HEK293 (cell line): ENCODE measurements at regions not wholly inside any gene's neighbourhood (a gene's known extent, or its start where the extent isn't known, plus 50 kb on each side); places are given as distances from the start of the nearest gene placed in this dataset.

Experiments used
- CTCF ChIA-PET: fragments of 350-600 bp; formaldehyde crosslinking; extraction: SDS; loops from one replicate; lab custom pipeline; 2021; ENCODE audit warnings: antibody characterized with exemption; lab: Yijun Ruan, JAX
- POLR2A ChIA-PET: fragments of 300-600 bp; formaldehyde crosslinking; extraction: SDS; loops from one replicate; lab custom pipeline; 2020; ENCODE audit warnings: antibody characterized with exemption, inconsistent platforms; lab: Yijun Ruan, JAX
- H3K27ac ChIP-seq: fragments of 200-500 bp; sonication (Bioruptor generic); 2 replicates; pipeline ENCODE4 v1.5.1; 2014; ENCODE audit warnings: low read depth, low read length, control low read depth, inconsistent platforms; ENCODE audit errors: extremely low read depth
- H3K36me3 ChIP-seq, 2 experiments: fragments of 200-500 bp in 1 of 2; sonication (Bioruptor generic) in 1 of 2; 1 replicate in 1 of 2; 2 replicates in 1 of 2; pipeline ENCODE4 v1.5.1; 2014 to 2017; ENCODE audit warnings: inconsistent platforms in 2 of 2, low read length in 2 of 2; ENCODE audit not compliant: control insufficient read depth in 2 of 2, insufficient read depth in 1 of 2
- H3K4me1 ChIP-seq: fragments of 200-500 bp; sonication (Bioruptor generic); 2 replicates; pipeline ENCODE4 v1.5.1; 2014; ENCODE audit warnings: mild to moderate bottlenecking, low read length, inconsistent platforms; ENCODE audit not compliant: control insufficient read depth, insufficient read depth
- H3K4me3 ChIP-seq: 2 replicates; pipeline ENCODE4 v1.5.1; 2011; ENCODE audit warnings: low read depth, mild to moderate bottlenecking, control low read depth, low read length, moderate library complexity
- H3K9me3 ChIP-seq: fragments of 200-500 bp; sonication (Bioruptor generic); 2 replicates; pipeline ENCODE4 v1.5.1; 2014; ENCODE audit warnings: low read depth, low read length, inconsistent platforms; ENCODE audit not compliant: control insufficient read depth, insufficient read depth
- BCL11B ChIP-seq: fragments of 450-650 bp; formaldehyde crosslinking; IDR thresholded peaks from 2 replicates; pipeline ENCODE4 v1.5.1; 2016; ENCODE audit warnings: low read depth, missing biosample characterization, missing genetic modification characterization
- EGR2 ChIP-seq: fragments of 450-650 bp; formaldehyde crosslinking; IDR thresholded peaks from 2 replicates; pipeline ENCODE4 v1.5.1; 2016; ENCODE audit warnings: low read depth, missing biosample characterization, missing genetic modification characterization
- GLI2 ChIP-seq: fragments of 450-650 bp; formaldehyde crosslinking; IDR thresholded peaks from 2 replicates; pipeline ENCODE4; 2017; ENCODE audit warnings: missing biosample characterization, missing genetic modification characterization, low read depth, borderline replicate concordance
- HIC1 ChIP-seq: fragments of 450-650 bp; formaldehyde crosslinking; IDR thresholded peaks from 2 replicates; pipeline ENCODE4 v1.5.1; 2016; ENCODE audit warnings: missing biosample characterization, missing genetic modification characterization
- KLF10 ChIP-seq: fragments of 450-650 bp; IDR thresholded peaks from 2 replicates; pipeline ENCODE4 v1.5.1; 2018; ENCODE audit warnings: missing biosample characterization, mild to moderate bottlenecking, missing genetic modification characterization
- MEIS1 ChIP-seq: sonication (generic); formaldehyde crosslinking; IDR thresholded peaks from 2 replicates; pipeline ENCODE4 v1.8.1; 2022; ENCODE audit warnings: missing genetic modification reagents, mild to moderate bottlenecking, borderline replicate concordance
- OVOL3 ChIP-seq: fragments of 450-650 bp; formaldehyde crosslinking; IDR thresholded peaks from 2 replicates; pipeline ENCODE4 v1.5.1; 2016; ENCODE audit warnings: missing biosample characterization, missing genetic modification characterization
- PRDM1 ChIP-seq: fragments of 450-650 bp; formaldehyde crosslinking; IDR thresholded peaks from 2 replicates; pipeline ENCODE4; 2016; ENCODE audit warnings: missing biosample characterization, missing genetic modification characterization
- PRDM6 ChIP-seq: fragments of 450-650 bp; formaldehyde crosslinking; IDR thresholded peaks from 2 replicates; pipeline ENCODE4 v1.5.1; 2017; ENCODE audit warnings: missing biosample characterization, missing genetic modification characterization
- TRIM28 ChIP-seq: IDR thresholded peaks from 2 replicates; pipeline ENCODE4 v1.6.1; 2011; ENCODE audit warnings: low read length, control low read depth, borderline replicate concordance
- ZBTB20 ChIP-seq: fragments of 450-650 bp; formaldehyde crosslinking; IDR thresholded peaks from 2 replicates; pipeline ENCODE4 v1.5.1; 2016; ENCODE audit warnings: missing biosample characterization, missing genetic modification characterization
- ZBTB48 ChIP-seq: fragments of 450-650 bp; formaldehyde crosslinking; IDR thresholded peaks from 2 replicates; pipeline ENCODE4 v1.5.1; 2016; ENCODE audit warnings: missing biosample characterization, missing genetic modification characterization
- ZBTB8A ChIP-seq: fragments of 450-650 bp; formaldehyde crosslinking; IDR thresholded peaks from 2 replicates; pipeline ENCODE4 v1.5.1; 2016; ENCODE audit warnings: missing biosample characterization, missing genetic modification characterization
- ZFHX2 ChIP-seq: fragments of 450-650 bp; formaldehyde crosslinking; conservative IDR thresholded peaks from 2 replicates; pipeline ENCODE4 v1.5.1; 2016; ENCODE audit warnings: missing biosample characterization, missing genetic modification characterization
- ZIC2 ChIP-seq: fragments of 450-650 bp; formaldehyde crosslinking; IDR thresholded peaks from 2 replicates; pipeline ENCODE4 v1.5.1; 2016; ENCODE audit warnings: missing biosample characterization, missing genetic modification characterization
- ZNF133 ChIP-seq: fragments of 450-650 bp; formaldehyde crosslinking; IDR thresholded peaks from 2 replicates; pipeline ENCODE4 v1.5.1; 2016; ENCODE audit warnings: missing biosample characterization, missing genetic modification characterization
- ZNF24 ChIP-seq: fragments of 450-650 bp; formaldehyde crosslinking; IDR thresholded peaks from 2 replicates; pipeline ENCODE4 v1.5.1; 2016; ENCODE audit warnings: missing biosample characterization, missing genetic modification characterization
- ZNF280D ChIP-seq: fragments of 450-650 bp; formaldehyde crosslinking; IDR thresholded peaks from 2 replicates; pipeline ENCODE4 v1.5.1; 2016; ENCODE audit warnings: missing biosample characterization, missing genetic modification characterization
- ZNF324 ChIP-seq: fragments of 450-650 bp; formaldehyde crosslinking; IDR thresholded peaks from 2 replicates; pipeline ENCODE4 v1.5.1; 2016; ENCODE audit warnings: missing biosample characterization, missing genetic modification characterization
- ZNF423 ChIP-seq: fragments of 450-650 bp; formaldehyde crosslinking; IDR thresholded peaks from 2 replicates; pipeline ENCODE4 v1.5.1; 2016; ENCODE audit warnings: missing biosample characterization, missing genetic modification characterization
- ZNF433 ChIP-seq: fragments of 450-650 bp; formaldehyde crosslinking; IDR thresholded peaks from 2 replicates; pipeline ENCODE4 v1.5.1; 2016; ENCODE audit warnings: missing biosample characterization, missing genetic modification characterization, low read depth
- ZNF521 ChIP-seq: fragments of 450-650 bp; formaldehyde crosslinking; IDR thresholded peaks from 2 replicates; pipeline ENCODE4 v1.5.1; 2017; ENCODE audit warnings: missing biosample characterization, mild to moderate bottlenecking, missing genetic modification characterization
- ZNF654 ChIP-seq: fragments of 450-650 bp; formaldehyde crosslinking; IDR thresholded peaks from 2 replicates; pipeline ENCODE4 v1.5.1; 2016; ENCODE audit warnings: low read depth, missing biosample characterization, missing genetic modification characterization
- ZNF707 ChIP-seq: fragments of 450-650 bp; formaldehyde crosslinking; IDR thresholded peaks from 2 replicates; pipeline ENCODE4 v1.5.1; 2016; ENCODE audit warnings: missing biosample characterization, missing genetic modification characterization
- ZNF785 ChIP-seq: fragments of 450-650 bp; formaldehyde crosslinking; IDR thresholded peaks from 2 replicates; pipeline ENCODE4 v1.5.1; 2016; ENCODE audit warnings: missing biosample characterization, missing genetic modification characterization
- ZNF791 ChIP-seq: fragments of 450-650 bp; formaldehyde crosslinking; IDR thresholded peaks from 2 replicates; pipeline ENCODE4 v1.5.1; 2016; ENCODE audit warnings: missing biosample characterization, missing genetic modification characterization
- ZNF843 ChIP-seq: fragments of 450-650 bp; formaldehyde crosslinking; IDR thresholded peaks from 2 replicates; pipeline ENCODE4 v1.5.1; 2016; ENCODE audit warnings: missing biosample characterization, missing genetic modification characterization
- ZXDB ChIP-seq: fragments of 450-650 bp; formaldehyde crosslinking; IDR thresholded peaks from 2 replicates; pipeline ENCODE4 v1.5.1; 2016; ENCODE audit warnings: missing biosample characterization, missing genetic modification characterization

- TF ChIP-seq BCL11B (no peak), MEIS1 (no peak), GLI2 (tag by site-specific recombination) (no peak), ZNF433 (tag by site-specific recombination) (no peak)
Observed at GRCh38 chr7:54921116-54921515, 97.7 kb upstream of the EGFR start (continued).

GRCh38 chr7:54931532-54931931, 87.3 kb upstream of the EGFR start:
- CTCF ChIA-PET: no interaction called here
- POLR2A ChIA-PET: no interaction called here
- H3K9me3 ChIP-seq: no peaks in the 10 kb centered on the region
- H3K4me1 ChIP-seq: no peaks in the 10 kb centered on the region
- H3K36me3 ChIP-seq: no peaks in the 10 kb centered on the region
- H3K4me3 ChIP-seq: no peak overlapping the region
- H3K27ac ChIP-seq: no peak overlapping the region
- TF ChIP-seq ZNF280D (tag by site-specific recombination) (0 out of 2 replicates have a peak, but pooled peaks have one; percentile 61), ZBTB8A (tag by site-specific recombination) (no peak)
- TF ChIP-seq, all 188 proteins: peak for 1

- peak overlapping the region; percentile 39 for H3K4me3 ChIP-seq
- CTCF ChIA-PET: interaction anchor here (0.7 kb wide), 1 partner anchor 322 kb away, joined by 3 read pairs; no protein-coding TSS in a partner anchor
- TF ChIP-seq ZNF843 (no peak), ZFHX2 (tag by site-specific recombination) (peak; percentile 66), PRDM1 (tag by site-specific recombination) (no peak), ZNF423 (tag by site-specific recombination) (no peak), EGR2 (tag by site-specific recombination) (peak; percentile 73), ZNF521 (tag by site-specific recombination) (no peak), ZNF324 (no peak), ZBTB20 (tag by site-specific recombination) (0 out of 2 replicates have a peak, but pooled peaks have one; percentile 51), TRIM28 (no peak), ZNF707 (tag by site-specific recombination) (no peak), ZNF24 (tag by site-specific recombination) (no peak), ZXDB (no peak), OVOL3 (tag by site-specific recombination) (no peak), BCL11B (no peak), ZNF791 (tag by site-specific recombination) (no peak), KLF10 (tag by site-specific recombination) (no peak), ZNF785 (no peak), ZNF654 (no peak), HIC1 (tag by site-specific recombination) (no peak), ZIC2 (tag by site-specific recombination) (peak; percentile 36; the same call in 1 of the 2 replicates), ZNF133 (tag by site-specific recombination) (no peak), PRDM6 (tag by site-specific recombination) (no peak), ZBTB48 (no peak)
Observed at GRCh38 chr7:54932818-54933543, 85.8 kb upstream of the EGFR start.

More at GRCh38 chr7:54932818-54933543, 85.8 kb upstream of the EGFR start:
- Histone ChIP-seq H3K27ac (no peak overlapping the region), H3K9me3 (no peaks in the 10 kb centered on the region), H3K36me3 (no peaks in the 10 kb centered on the region), H3K4me1 (no peaks in the 10 kb centered on the region)
- POLR2A ChIA-PET: interaction anchor here (0.5 to 0.6 kb wide), 2 partner anchors 323 to 1118 kb away, joined by 3 read pairs; partner anchors contain the start of gene PSPH
